ENCODE measurements at regions not wholly inside any gene's neighbourhood (a gene's known extent, or its start where the extent isn't known, plus 50 kb on each side); places are given as distances from the start of the nearest gene placed in this dataset.
"Not testable (repeated sequence)": the region's sequence is repeated elsewhere in the genome, so short reads cannot be mapped to it uniquely, and the experiment has no call there.

DNA sequence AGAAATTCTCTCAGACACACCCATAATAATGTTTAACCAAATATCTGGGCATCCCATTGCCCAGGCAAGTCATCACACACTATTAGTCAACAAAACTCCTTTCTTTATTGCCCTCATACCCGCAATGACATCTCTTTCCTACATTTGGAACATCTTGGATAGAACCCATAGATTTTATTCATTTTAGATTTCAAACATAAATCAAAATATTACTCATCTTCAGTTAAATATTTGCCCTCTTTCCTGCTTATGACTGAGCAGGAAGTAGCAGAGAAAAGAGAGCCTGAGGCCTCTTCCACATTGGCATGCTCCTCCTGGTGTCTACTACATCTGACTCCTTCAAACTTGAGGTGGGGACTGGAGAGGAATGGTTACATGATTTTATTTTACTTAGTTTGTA is 592.0 kb downstream of the CHSY3 start:
- no peak for DNase-seq (ENCODE audit: low read depth in 2 of 2)

DNA sequence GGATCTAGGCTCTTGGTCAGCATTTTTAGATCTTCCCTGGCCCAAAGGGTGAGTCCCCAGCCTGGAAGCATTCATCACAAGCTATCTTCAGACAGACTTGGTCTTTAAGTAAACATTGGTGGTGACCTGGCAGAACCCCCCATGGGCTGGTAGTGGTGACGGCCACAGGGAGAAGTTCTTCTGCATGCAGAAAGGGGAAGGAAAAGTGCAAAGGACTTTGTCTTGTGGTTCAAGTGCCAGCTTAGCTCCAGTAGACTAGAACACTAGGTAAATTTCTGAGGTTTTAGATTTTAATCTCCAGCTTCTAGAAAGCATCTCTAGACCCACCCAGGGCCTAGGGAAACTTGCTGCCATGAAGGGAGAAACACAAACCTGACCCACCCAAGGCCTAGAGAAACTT is 584.0 kb downstream of the CHSY3 start:
- no peak for DNase-seq (ENCODE audit: low read depth in 2 of 2)

DNA sequence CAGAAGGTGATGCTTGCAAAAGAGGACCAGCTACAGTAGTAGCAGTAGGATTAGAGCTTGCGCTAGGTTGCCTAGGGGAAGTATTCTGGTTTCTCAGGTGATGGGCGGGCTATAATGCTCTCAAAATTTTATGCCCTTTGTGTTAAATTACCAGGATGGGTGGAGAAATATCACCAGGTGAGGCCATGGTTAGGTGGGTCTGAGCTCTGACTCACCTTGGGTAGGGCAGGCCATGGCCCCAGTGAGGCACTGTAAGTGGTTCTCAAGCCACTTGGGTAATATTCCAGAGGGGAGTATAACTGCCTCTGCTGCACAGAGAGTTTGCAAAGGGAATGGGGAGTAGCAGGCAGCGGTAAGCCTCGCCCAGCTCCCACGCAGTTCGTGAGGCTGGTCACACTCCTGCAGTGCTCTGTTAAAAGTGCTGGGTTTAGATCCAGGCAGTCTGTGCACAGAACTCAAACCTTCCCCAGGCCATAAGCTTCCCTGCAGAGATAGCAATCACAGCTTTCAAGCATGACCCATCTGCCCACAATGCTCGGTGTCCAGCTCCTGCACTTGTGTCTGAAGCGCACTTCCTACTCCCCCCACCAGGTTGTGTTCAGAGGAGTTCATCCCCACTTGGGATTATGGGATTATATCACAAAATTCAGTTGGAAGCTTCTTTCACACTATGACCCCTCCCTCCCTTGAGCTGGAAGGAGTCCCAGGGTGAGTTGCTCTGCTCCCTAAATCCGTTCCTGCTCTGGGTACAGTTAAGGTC is 575.0 kb downstream of the CHSY3 start:
- DNase-seq (ENCODE audit: low read depth in 2 of 2), result no peak

DNA sequence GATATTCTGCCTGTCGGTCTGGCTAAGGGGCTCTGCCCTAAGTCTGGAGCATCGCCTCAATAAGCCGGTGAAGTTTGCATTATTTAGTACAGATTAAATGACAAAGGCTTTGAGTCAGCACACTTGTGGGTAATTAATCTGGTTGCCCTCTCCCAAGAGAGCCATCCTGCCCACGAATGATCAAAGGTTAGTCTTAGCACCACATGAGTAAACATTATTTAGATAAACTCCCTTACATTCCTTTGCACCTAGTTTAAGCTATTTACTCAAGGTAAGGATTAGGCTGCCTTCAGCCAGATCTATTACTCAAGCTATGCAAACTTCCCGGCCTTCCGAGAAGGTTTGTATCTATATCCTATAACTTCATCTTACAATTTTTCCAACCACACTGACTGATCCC is 572.1 kb downstream of the CHSY3 start:
- no peak for DNase-seq (ENCODE audit: low read depth in 2 of 2)

DNA sequence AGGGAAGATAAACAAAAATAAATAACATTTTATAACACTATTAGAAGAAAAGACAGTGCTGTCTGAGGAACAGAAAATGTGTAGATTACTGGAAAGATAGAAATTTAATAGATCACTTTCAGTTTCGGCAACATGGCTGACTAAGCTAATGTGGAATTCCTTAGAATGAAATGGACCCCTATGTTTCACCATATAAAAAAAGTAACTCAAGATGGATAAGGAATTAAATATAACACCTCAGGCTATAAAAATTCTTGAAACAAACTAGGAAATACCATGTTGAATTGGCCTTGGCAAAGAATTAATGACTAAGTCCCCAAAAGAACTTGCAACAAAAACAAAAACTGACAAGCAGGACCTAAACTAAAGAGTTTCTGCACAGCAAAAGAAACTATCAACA is 558.3 kb downstream of the CHSY3 start:
- no peak for DNase-seq (ENCODE audit: low read depth in 2 of 2)

DNA sequence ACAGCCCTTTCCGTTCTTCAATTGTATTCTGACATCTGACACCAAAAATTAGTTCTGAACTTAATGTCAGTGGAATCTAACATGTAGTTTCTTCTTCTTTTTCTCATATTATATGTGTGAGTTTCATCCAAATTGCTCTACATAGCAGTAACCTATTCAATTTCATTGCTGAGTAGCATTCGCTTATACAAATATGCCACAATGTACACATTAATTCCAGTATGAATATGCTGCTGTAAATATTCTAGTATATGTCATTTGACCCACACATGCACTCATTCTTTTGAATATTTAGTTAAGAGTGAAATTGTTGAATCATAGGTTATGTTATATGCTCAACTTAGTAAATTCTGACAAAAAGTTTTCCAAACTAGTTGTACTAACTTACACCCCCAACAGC is 550.9 kb downstream of the CHSY3 start:
- DNase-seq (ENCODE audit: low read depth in 2 of 2), result no peak

DNA sequence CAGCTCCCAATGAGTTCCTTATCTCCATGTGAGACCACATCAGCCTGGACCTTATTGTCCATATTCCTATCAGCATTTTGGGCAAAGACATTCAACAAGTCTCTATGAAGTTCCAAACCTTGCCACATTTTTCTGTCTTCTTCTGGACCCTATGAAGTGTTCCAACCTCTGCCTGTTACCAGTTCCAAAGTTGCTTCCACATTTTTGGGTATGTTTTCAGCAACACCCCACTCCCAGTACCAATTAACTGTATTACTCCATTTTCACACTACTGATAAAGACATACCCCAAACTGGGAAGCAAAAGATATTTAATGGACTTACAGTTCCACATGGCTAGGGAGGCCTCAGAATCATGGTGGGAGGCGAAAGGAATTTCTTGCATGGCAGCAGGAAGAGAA is 548.5 kb downstream of the CHSY3 start:
- no peak for DNase-seq (ENCODE audit: low read depth in 2 of 2)

DNA sequence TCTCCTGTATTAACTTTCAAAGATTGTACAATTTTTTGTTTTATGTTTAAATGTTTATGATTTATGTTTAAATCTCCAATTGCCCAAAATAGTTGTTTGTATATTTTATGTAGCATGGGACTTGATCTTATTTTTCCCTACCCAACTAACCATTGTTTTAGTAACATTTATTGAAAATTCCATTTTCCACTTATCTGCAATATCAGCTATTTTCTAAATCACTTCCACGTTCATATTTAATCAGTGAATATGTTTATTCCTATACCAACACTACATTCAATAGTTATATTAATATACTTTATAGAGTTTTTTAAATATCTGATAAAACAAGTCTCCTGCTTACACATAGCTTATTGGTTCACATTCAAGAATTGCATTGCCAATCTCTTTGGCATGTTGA is 532.2 kb downstream of the CHSY3 start:
- no peak for DNase-seq (ENCODE audit: low read depth in 2 of 2)

DNA sequence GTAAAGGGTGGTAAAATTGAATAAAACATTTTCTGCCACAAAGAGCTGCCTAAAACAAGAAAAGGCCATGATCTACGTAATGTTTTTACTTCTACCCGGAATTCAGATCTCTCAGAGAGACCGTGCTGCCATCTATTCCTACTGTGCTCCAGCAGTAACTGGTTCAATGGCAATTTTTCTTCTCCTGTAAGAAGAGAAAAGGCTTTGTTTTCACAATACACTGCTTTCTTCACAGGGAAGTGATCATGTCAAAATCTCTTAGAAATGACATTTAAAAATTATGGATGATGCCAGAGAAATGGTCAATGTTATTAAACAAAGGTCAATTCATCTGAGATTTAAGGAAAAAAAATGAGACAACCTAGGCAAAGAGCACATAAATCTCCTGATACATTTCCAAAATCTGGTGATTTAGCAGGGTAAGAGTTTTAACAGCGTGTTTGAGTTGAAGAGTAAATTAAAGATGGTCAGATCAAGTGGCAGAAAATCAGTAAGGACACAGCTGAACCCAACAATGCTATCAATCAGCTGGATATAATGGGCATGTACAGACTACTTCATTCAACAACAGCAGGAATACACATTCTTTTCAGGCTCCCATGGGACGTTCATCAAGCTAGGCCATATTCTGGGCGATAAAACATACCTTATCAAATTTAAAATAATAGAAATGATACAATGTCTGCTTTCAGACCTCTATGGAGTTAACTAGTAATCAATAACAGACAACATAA is 523.1 kb downstream of the CHSY3 start:
- no peak for DNase-seq (ENCODE audit: low read depth in 2 of 2)

DNA sequence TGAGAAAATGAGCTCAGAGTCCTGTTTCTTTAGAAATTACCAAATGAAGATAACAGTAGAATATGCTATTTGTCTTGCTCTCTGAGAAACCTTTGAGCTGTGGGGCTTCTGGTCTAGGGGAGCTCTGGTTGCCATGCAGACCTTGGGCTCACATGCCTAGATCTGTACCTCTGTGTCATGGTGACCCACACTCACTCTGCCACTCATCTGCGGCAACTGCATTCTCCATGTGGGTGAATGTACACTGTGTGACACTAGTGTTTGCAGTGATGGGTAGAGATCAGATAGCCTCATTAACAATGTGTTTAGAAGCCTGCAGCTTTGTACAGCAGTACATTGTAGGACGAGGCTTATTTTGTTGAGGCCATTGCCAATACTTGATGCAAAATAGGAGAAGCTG is 521.2 kb downstream of the CHSY3 start:
- no peak for DNase-seq (ENCODE audit: low read depth in 2 of 2)

DNA sequence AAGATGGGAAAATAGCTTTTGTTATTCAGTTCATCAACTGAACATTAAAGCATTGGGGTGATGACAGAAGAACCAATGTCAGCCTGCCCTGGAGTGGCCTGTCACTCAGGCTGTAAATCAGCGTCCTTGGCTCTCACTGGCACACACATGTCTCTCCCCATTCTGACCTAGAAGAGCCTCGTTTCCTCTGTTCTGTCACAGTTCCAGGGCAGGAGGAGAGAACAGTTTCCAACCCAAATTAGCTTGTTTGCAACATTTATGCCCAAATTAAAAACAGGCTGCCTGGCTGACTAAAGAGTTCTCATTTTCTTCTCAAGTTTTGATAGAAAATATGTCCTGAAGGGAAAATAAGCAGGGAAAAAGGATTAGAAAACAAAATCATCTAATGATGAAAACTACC is 520.1 kb downstream of the CHSY3 start:
- no peak for DNase-seq (ENCODE audit: low read depth in 2 of 2)

DNA sequence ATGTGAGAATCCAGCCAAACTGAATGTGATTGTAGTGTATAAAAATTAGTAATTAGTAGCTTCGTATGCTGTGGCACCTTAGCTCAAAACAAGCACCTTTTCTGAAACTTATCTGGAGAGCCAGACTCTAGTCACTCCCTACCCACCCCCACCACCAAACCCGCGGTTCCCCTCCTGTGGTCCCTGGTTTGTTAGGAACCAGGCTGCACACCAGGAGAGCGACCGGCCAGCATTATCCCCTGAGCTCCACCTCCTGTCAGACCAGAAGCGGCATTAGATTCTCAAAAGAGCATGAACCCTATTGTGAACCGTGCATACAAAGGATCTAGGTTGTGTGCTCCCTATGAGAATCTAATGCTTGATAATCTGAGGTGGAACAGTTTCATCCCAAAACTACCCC is 498.6 kb downstream of the CHSY3 start:
- no peak for DNase-seq (ENCODE audit: low read depth in 2 of 2)

DNA sequence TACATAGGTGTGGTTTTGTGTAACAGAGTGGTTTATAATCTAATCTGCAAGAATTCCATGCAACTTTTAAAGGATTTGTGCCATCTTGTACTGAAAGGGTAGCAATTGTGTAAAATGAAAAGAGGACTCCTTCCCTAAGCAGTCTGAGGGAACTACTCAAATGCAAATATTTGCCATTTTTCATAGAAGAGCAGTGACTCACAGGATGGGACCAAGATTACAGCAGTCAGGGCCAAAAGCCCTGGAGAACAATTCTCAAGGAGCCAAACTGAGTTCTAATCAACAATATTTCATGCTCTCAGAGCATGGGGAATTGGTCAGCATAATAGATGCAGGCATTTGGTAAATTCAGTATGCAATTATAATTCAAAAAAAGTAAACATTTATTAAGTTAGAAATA is 495.8 kb downstream of the CHSY3 start:
- DNase-seq (ENCODE audit: low read depth in 2 of 2), result no peak

DNA sequence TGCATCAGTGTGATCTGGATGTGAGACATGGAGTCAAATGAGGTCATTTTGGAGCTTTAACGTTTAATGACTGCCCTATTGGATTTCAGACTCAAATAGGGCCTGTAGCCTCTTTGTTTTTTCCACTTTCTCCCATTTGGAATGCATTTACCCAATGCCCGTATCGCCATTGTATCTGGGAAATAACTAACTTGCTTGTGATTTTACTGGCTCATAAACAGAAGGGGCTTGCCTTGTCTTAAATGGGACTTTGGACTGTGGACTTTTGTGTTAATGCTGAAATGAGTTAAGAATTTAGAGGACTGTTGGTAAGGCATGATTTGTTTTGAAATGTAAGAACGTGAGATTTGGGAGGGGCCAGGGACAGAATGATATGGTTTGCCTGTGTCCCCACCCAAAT is 494.6 kb downstream of the CHSY3 start:
- DNase-seq (ENCODE audit: low read depth in 2 of 2), result no peak

DNA sequence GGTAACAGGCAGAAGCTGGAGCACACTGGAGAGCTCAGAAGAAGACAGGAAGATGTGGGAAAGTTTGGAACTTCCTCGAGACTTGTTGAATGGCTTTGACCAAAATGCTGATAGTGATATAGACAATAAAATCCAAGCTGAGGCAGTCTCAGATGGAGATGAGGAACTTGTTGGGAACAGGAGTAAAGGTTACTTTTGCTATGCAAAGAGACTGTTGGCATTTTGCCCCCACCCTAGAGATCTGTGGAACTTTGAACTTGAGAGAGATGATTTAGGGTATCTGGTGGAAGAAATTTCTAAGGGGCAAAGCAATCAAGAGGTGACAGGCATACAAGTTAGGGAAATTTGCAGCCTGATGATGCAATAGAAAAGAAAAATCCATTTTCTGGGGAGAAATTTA is 493.5 kb downstream of the CHSY3 start:
- DNase-seq (ENCODE audit: low read depth in 2 of 2), result not testable (repeated sequence)

DNA sequence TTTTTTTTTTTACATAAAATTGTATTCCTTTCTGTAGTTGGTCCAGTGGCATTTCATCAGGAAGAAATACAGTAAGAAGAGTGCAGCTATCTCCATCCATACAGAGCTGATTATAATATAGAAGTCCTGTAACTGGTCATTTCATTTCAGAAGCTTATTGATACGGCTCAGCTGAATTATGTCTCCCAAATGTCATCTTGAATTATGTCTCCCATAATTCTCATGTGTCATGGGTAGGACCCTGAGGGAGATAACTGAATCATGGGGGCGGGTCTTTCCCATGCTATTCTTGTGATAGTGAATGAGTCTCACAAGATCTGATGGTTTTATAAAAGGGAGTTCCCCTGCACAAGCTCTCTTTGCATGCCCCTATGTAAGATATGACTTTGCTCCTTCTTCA is 492.9 kb downstream of the CHSY3 start:
- DNase-seq (ENCODE audit: low read depth in 2 of 2), result no peak

DNA sequence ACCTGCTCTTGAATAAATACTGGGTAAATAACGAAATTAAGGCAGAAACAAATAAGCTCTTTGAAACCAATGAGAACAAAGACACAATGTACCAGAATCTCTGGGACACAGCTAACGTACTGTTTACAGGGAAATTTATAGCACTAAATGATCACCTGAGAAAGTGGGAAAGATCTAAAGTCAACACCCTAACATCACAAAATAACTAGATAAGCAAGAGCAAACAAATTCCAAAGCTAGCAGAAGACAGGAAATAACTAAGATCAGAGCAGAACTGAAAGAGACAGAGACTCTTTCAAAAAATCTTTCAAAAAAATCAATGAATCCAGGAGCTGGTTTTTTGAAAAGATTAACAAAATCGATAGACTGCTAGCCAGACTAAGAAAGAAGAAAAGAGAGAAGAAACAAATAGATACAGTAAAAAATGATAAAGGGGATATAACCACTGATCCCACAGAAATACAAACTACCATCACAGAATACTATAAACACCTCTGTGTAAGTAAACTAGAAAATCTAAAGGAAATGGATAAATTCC is 487.5 kb downstream of the CHSY3 start:
- not testable (repeated sequence) for DNase-seq (ENCODE audit: low read depth in 2 of 2)

DNA sequence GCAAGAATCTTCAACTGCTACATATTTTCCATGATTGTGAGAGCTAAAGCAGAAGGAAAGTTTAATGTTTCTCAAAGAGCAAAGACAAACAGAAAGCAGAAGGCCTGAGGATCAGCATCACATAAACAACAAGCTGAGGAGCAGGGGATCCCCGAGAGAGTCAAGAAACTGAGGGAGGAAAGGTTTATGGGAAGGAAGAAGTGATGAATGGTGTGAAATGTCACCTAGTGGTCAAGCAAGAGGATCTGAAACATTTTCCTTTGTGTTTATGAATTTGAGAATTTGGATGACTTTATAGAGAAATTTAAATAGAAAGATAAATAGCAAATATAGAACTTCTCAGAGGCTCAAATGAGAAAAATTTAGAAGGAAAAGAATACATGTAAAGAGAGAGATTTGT is 481.9 kb downstream of the CHSY3 start:
- DNase-seq (ENCODE audit: low read depth in 2 of 2), result no peak

DNA sequence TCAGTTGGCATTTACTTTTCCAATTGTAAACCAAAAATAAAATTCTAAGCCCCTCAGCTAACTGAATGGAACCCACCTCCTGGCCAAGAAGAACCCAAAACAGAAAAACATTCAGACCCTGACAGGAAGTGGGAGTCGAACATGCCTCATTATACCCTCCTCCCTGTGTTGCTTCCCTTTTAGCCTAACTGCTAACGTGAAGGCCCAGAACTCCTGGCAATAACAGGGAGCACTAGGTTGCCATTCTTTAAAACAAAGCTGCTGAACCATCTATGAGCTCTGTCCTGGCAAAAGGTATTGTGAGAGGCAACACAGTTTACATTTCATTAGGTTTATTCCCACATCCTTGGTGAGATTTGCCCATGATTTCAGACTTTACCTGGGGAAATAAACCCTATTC is 481.4 kb downstream of the CHSY3 start:
- DNase-seq (ENCODE audit: low read depth in 2 of 2), result no peak

DNA sequence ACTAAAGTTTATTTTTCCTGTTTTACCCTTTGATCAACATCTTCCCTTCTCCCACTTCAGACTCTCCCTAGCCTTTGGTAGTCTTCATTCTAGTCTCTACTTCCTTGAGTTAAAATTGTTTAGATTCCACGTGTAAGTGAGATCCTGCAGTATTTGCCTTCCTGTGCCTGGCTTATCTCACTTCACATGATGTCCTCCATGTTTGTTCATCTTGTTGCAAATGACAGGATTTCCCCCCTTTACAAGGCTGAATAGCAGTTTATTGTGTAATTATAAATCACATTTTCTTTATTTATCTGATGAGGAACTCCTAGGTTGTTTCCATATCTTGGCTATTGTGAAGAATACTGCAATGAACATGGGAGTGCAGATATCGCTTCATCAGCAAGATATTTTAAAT is 461.7 kb downstream of the CHSY3 start:
- DNase-seq (ENCODE audit: low read depth in 2 of 2), result no peak

DNA sequence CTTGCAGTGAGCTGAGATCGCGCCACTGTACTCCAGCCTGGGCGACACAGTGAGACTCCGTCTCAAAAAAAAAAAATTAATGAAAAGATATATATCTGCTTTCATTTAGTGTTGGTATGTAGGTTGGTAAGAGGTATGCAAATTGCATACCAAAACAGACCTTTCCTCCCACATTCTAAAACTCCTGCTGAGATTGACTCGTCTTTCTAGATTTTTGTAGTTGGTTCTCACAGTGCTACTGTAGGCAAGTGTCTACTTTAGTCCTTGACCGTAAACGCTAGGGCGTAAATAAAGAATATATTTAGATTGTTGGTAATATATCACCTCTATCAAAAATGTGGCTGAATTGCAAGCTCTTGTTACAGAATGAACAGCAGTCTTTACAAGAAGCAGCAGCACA is 445.9 kb downstream of the CHSY3 start:
- no peak for DNase-seq (ENCODE audit: low read depth in 2 of 2)

DNA sequence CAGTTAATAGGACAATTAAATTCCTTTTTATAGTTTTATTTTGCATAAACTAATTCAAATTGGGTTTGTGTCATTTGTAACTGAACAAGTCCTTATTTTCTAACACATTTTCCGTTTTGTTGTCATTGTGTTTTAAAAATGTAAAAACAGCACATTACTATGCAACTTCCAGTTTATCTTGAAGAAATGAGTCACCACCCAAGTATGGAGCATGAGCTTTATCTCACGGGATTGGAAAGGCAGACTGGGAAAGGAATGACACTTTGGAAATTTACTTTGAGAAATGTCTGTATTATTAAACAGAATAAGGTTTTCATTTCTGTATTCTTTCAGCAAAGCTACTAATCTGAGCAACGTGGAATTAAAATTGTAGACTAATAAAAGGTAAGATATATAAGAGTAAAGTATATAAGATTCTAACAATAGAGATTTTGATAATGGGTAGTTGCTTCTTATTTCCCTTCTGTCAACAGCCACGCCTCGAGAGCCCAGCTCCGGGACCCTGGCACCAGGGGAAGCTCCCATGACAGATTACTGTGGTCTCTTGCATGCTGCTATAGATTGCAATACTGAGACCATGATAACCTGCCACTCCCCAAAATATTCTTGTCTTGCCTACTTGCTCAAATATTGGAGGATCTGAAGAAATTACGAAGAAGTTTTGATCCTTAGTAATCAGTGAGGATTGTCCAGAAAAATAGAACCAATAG is 433.1 kb downstream of the CHSY3 start:
- no peak for DNase-seq (ENCODE audit: low read depth in 2 of 2)

DNA sequence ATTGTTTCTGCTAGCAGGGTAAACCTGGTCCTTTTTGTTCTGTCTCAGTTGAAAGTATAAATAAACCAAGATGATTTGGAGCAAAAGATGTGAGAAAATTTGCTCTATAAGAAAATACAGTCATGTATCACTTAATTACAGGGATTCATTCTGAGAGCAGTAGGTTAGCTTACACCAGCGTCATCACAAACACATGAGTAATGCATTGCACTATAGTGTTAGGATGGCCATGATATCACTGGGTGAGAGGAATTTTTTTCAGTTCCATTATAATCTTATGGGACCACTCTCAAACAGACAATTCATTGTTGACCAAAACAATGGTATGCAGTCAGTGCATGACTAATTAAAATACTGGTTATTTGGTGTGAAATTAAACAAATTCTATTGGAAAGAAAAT is 430.9 kb downstream of the CHSY3 start:
- DNase-seq (ENCODE audit: low read depth in 2 of 2), result no peak
